ENCODE measurements at regions not wholly inside any gene's neighbourhood (a gene's known extent, or its start where the extent isn't known, plus 50 kb on each side); places are given as distances from the start of the nearest gene placed in this dataset.
A peak's percentile ranks its signal among the peaks of the same experiment; 100 is the strongest.

GRCh38 chr17:17421346-17422216, 55.2 kb upstream of the MED9 start:
- H3K9ac ChIP-seq, result peak overlapping the region; percentile 67
- no peak for DNase-seq
- no peaks in the 10 kb centered on the region for H4K20me1 ChIP-seq (ENCODE audit: insufficient read depth)
- H3K27me3 ChIP-seq (replicated peaks; ENCODE audit: insufficient read depth), result no peaks in the 10 kb centered on the region
- no peaks in the 10 kb centered on the region; the same call in 1 of the 2 replicates for H3F3A ChIP-seq (ENCODE audit: insufficient read depth)
- WGBS, 2 experiments (ENCODE audit: low coverage in 1 of 2, low lambda C conversion rate in 2 of 2, missing lambda C conversion rate in 2 of 2), result 92% methylated on average over 10 of the region's 10 CpGs
- no peaks in the 10 kb centered on the region for H3K9me3 ChIP-seq (ENCODE audit: low read depth)
- no peak overlapping the region for H2AFZ ChIP-seq
- in situ Hi-C loops (cut with MboI), result no loop called here
- H3K9me2 ChIP-seq (ENCODE audit: insufficient read depth), result no peaks in the 10 kb centered on the region
- peak overlapping the region; percentile 86; the same call in 1 of the 2 replicates for H3K27ac ChIP-seq
- H3K4me1 ChIP-seq (ENCODE audit: insufficient read depth), result peaks cover 8% of the 10 kb centered on the region
- H3K4me3 ChIP-seq, result no peak overlapping the region
- H3K79me2 ChIP-seq (ENCODE audit: insufficient read depth), result no peaks in the 10 kb centered on the region
- H3K36me3 ChIP-seq (ENCODE audit: low read depth), result no peaks in the 10 kb centered on the region
- no peak overlapping the region for H3K4me2 ChIP-seq (ENCODE audit: unreplicated experiment)
- TF ChIP-seq EZH2phosphoT487 (IDR thresholded peaks at IDR 0.05; ENCODE audit: insufficient read depth, low read depth) (no peak), EZH2 (IDR thresholded peaks at IDR 0.05; ENCODE audit: insufficient read depth, poor library complexity, severe bottlenecking) (no peak)

DNA sequence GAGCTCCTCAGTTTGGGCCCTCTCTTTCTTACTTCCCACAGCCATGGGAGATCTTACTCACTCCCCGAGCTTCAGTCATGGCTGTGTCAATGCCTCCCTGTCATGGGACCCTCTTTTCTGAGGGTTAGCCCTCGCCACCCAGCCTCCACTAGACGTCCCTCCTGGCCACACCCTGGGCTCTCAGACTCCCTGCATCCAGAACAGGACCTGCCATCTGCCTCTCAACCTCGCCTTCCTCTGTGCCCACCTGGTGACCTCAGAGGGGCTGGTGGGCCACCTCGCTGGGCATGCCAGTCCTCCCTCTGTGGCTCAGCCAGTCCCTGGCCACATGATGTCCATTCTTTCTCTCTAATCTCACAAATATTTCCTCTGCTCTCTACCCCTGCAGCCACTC, 54.6 kb upstream of the MED9 start:
- Histone ChIP-seq H3K9ac (no peak overlapping the region), H3K9me3 (ENCODE audit: low read depth) (no peaks in the 10 kb centered on the region), H2AFZ (no peak overlapping the region), H3K4me1 (ENCODE audit: insufficient read depth) (peaks cover 5% of the 10 kb centered on the region), H3K36me3 (ENCODE audit: low read depth) (no peaks in the 10 kb centered on the region), H3K4me2 (ENCODE audit: unreplicated experiment) (no peak overlapping the region), H3K27me3 (replicated peaks; ENCODE audit: insufficient read depth) (no peaks in the 10 kb centered on the region), H4K20me1 (ENCODE audit: insufficient read depth) (no peaks in the 10 kb centered on the region), H3K9me2 (ENCODE audit: insufficient read depth) (no peaks in the 10 kb centered on the region), H3K27ac (no peak overlapping the region), H3F3A (ENCODE audit: insufficient read depth) (no peaks in the 10 kb centered on the region; the same call in 1 of the 2 replicates), H3K4me3 (no peak overlapping the region), H3K79me2 (ENCODE audit: insufficient read depth) (no peaks in the 10 kb centered on the region)
- no peak for TF ChIP-seq EZH2phosphoT487 (IDR thresholded peaks at IDR 0.05; ENCODE audit: insufficient read depth, low read depth)
- TF ChIP-seq EZH2 (IDR thresholded peaks at IDR 0.05; ENCODE audit: insufficient read depth, poor library complexity, severe bottlenecking), result no peak
- in situ Hi-C loops (cut with MboI), result no loop called here
- DNase-seq, result no peak
- WGBS, 2 experiments (ENCODE audit: low coverage in 1 of 2, low lambda C conversion rate in 2 of 2, missing lambda C conversion rate in 2 of 2), result 70 to 77% methylated on average over 5 of the region's 5 CpGs

DNA sequence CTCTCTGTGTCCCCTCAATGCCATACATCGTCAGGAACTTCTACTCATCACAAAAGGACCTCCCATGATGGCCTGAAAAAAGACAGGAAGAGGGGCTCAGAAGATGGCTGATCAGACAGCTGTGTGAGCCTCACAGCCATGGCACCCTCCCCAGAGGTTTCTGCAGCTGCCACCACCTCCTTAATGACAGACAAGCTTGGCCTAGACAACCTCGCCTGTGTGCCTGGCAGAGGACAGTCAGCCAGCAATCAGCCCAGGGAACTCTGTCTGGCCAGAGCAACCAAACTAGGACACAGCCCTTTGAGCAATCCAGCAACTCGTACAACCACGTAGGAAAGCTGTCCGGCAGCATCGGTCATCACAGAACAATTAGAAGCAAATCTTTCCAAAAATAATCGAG, 54.2 kb upstream of the MED9 start:
- Histone ChIP-seq H3K4me1 (ENCODE audit: insufficient read depth) (peaks cover 5% of the 10 kb centered on the region), H3K4me2 (ENCODE audit: unreplicated experiment) (no peak overlapping the region), H2AFZ (no peak overlapping the region), H3K4me3 (no peak overlapping the region), H3K79me2 (ENCODE audit: insufficient read depth) (no peaks in the 10 kb centered on the region), H3K9me3 (ENCODE audit: low read depth) (no peaks in the 10 kb centered on the region), H3K27ac (no peak overlapping the region), H3F3A (ENCODE audit: insufficient read depth) (no peaks in the 10 kb centered on the region; the same call in 1 of the 2 replicates), H3K9ac (no peak overlapping the region), H4K20me1 (ENCODE audit: insufficient read depth) (no peaks in the 10 kb centered on the region), H3K9me2 (ENCODE audit: insufficient read depth) (no peaks in the 10 kb centered on the region), H3K27me3 (replicated peaks; ENCODE audit: insufficient read depth) (no peaks in the 10 kb centered on the region), H3K36me3 (ENCODE audit: low read depth) (no peaks in the 10 kb centered on the region)
- no peak for DNase-seq
- in situ Hi-C loops (cut with MboI), result no loop called here
- WGBS, 2 experiments (ENCODE audit: low coverage in 1 of 2, low lambda C conversion rate in 2 of 2, missing lambda C conversion rate in 2 of 2), result 86 to 88% methylated on average over 7 of the region's 7 CpGs
- TF ChIP-seq EZH2 (IDR thresholded peaks at IDR 0.05; ENCODE audit: insufficient read depth, poor library complexity, severe bottlenecking) (no peak), EZH2phosphoT487 (IDR thresholded peaks at IDR 0.05; ENCODE audit: insufficient read depth, low read depth) (no peak)

DNA sequence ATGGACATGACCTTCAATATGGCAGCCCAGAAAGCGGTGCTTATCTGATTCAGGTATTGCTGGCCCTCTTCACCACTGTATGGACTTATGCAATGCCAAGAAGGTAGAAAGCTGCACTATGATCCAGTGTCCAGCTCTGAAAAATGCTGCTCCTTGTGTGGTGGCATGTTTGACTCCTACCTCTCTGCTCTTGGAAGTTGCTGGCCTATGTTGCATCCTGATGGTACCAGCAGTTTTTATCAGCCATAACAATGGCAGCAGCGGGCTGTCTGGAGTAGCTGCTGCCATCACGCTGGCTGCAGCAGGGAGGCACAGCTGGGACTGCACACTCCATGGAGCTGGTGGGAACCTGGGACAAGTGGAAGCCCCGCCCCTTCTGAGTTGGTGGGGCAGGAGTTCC, 53.1 kb upstream of the MED9 start:
- Histone ChIP-seq H3K36me3 (ENCODE audit: low read depth) (no peaks in the 10 kb centered on the region), H3K4me2 (ENCODE audit: unreplicated experiment) (no peak overlapping the region), H3K79me2 (ENCODE audit: insufficient read depth) (no peaks in the 10 kb centered on the region), H3K9ac (no peak overlapping the region), H3K27me3 (replicated peaks; ENCODE audit: insufficient read depth) (no peaks in the 10 kb centered on the region), H3F3A (ENCODE audit: insufficient read depth) (no peaks in the 10 kb centered on the region), H3K4me3 (no peak overlapping the region), H3K4me1 (ENCODE audit: insufficient read depth) (peaks cover 5% of the 10 kb centered on the region), H3K27ac (no peak overlapping the region), H3K9me3 (ENCODE audit: low read depth) (no peaks in the 10 kb centered on the region), H2AFZ (no peak overlapping the region), H4K20me1 (ENCODE audit: insufficient read depth) (no peaks in the 10 kb centered on the region), H3K9me2 (ENCODE audit: insufficient read depth) (no peaks in the 10 kb centered on the region)
- TF ChIP-seq EZH2phosphoT487 (IDR thresholded peaks at IDR 0.05; ENCODE audit: insufficient read depth, low read depth), result no peak
- TF ChIP-seq EZH2 (IDR thresholded peaks at IDR 0.05; ENCODE audit: insufficient read depth, poor library complexity, severe bottlenecking), result no peak
- DNase-seq, result no peak
- 66 to 74% methylated on average over 4 of the region's 4 CpGs for WGBS, 2 experiments (ENCODE audit: low coverage in 1 of 2, low lambda C conversion rate in 2 of 2, missing lambda C conversion rate in 2 of 2)
- in situ Hi-C loops (cut with MboI), result no loop called here
